Stimulated activated naive B cell treated with anti-CD40 and anti-IgM and Interleukin-4, amounts not matched to agents 10 μg/mL and 1 μg/mL and 100 μg/mL, for 72 hours (primary cell): ENCODE measurements at regions not wholly inside any gene's neighbourhood (a gene's known extent, or its start where the extent isn't known, plus 50 kb on each side); places are given as distances from the start of the nearest gene placed in this dataset.
"Not testable (repeated sequence)": the region's sequence is repeated elsewhere in the genome, so short reads cannot be mapped to it uniquely, and the experiment has no call there.

ENCODE experiments used
- ATAC-seq, 2 donors: fragments of 150-1000 bp; cut with Tn5 transposase; replicated peaks; 2 replicates each; pipeline ENCODE4 v1.10.0; 2021; ENCODE audit warnings: moderate library complexity in 1 of 2
- DNase-seq: peaks from one replicate; pipeline ENCODE4 v3.0.0; 2021
- H3K27ac Mint-ChIP-seq: one replicate; pipeline ENCODE4 v1.8.0; 2022; ENCODE audit warnings: mild to moderate bottlenecking, mixed read lengths
- H3K27me3 Mint-ChIP-seq, 2 donors: one replicate each; pipeline ENCODE4 v1.8.0; 2022; ENCODE audit warnings: mixed read lengths in 2 of 2
- H3K36me3 Mint-ChIP-seq, 2 donors: one replicate each; pipeline ENCODE4 v1.8.0; 2022; ENCODE audit warnings: mixed read lengths in 2 of 2, mild to moderate bottlenecking in 1 of 2
- H3K4me1 Mint-ChIP-seq, 2 donors: one replicate each; pipeline ENCODE4 v1.8.0; 2022; ENCODE audit warnings: mixed read lengths in 2 of 2, mild to moderate bottlenecking in 1 of 2
- H3K4me3 Mint-ChIP-seq, 2 donors: one replicate each; pipeline ENCODE4 v1.8.0; 2022; ENCODE audit warnings: mild to moderate bottlenecking in 2 of 2, mixed read lengths in 2 of 2, moderate library complexity in 1 of 2
- H3K9me3 Mint-ChIP-seq, 2 donors: one replicate each; pipeline ENCODE4 v1.8.0; 2022; ENCODE audit warnings: mixed read lengths in 2 of 2, mild to moderate bottlenecking in 1 of 2

DNA sequence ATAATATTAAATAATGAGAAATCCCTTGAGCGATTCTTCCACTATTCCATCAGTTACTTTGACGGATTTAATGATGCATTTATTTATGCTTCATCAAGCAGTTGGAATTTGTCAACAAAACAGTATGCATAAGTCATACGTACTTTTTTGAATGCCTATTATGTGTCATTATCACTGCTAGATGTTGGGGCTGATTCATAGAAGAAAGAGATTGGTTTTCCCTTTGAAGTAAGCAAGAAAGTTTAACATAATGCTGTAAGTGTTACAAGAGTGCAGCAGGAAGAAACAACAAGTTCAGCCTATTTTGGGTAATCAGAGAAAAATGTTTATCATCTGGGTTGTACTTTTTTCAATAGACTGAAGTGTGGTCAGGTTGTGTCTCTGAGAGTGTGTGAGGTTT is 121.2 kb upstream of the RANBP3L start:
- Mint-ChIP-seq H3K4me3 (no peak overlapping the region), H3K27ac (no peak overlapping the region), H3K27me3 (peaks cover 0 to 8% of the 10 kb centered on the region in 2 donors), H3K36me3 (no peaks in the 10 kb centered on the region), H3K4me1 (peaks cover 0 to 6% of the 10 kb centered on the region in 2 donors), H3K9me3 (peaks cover 0 to 8% of the 10 kb centered on the region in 2 donors)
- no peak for ATAC-seq
- no peak for DNase-seq

DNA sequence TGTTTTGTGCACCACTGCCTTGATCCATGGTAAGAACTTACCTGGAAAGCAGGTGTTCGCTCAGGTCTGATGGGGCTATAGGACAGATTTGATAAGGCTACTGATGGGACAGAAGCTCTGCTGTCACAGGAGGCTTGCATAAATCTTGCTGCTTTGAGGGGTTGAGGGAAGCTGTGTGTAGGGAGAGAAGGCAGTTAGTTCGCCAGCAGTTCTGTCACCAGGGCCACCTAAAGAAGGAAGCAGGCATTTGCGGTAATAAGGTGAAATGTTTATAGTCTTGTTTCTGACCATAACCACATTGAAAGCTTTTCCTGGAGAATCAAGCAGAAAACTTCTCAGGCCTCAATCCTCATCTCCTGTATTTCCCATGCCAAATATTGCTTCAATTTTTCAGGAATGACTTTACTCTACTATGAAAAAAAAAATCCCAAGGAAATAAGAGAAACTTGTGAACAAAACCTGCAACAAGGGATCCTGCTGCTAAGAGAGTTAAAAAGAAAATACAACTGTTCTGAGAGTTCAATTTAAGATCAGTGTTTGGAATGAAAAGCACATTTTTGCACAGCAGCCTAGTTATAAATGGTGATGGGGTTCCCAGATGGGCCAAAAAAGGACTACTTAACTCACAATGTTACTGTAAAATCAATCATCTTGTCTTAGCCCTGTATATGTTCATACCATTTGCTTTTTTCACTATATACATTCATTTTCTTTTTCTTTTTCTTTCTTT is 122.0 kb upstream of the RANBP3L start:
- DNase-seq: no peak
- no peak overlapping the region for H3K4me3 Mint-ChIP-seq
- H3K36me3 Mint-ChIP-seq: no peaks in the 10 kb centered on the region
- H3K9me3 Mint-ChIP-seq: peaks cover 0 to 8% of the 10 kb centered on the region in 2 donors
- peaks cover 0 to 8% of the 10 kb centered on the region in 2 donors for H3K27me3 Mint-ChIP-seq
- peaks cover 0 to 6% of the 10 kb centered on the region in 2 donors for H3K4me1 Mint-ChIP-seq
- ATAC-seq: no peak
- H3K27ac Mint-ChIP-seq: no peak overlapping the region

DNA sequence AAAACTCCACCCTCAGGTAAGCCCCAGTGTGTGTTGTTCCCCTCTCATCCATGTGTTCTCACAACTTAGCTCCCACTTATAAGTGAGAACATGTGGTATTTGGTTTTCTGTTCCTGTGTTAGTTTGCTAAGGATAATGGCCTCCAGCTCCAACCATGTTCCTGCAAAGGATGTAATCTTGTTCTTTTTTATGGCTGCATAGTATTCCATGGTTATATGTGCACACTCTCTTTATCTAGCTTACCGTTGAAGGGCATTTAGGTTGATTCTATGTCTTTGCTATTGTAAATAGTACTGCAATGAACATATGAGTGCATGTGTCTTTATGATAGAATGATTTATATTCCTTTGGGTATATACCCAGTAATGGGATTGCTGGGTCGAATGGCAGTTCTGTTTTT is 124.4 kb upstream of the RANBP3L start:
- not testable (repeated sequence) for H3K27ac Mint-ChIP-seq, H3K9me3 Mint-ChIP-seq, H3K36me3 Mint-ChIP-seq, H3K4me3 Mint-ChIP-seq, DNase-seq, H3K4me1 Mint-ChIP-seq, ATAC-seq
- H3K27me3 Mint-ChIP-seq: peaks cover 0 to 22% of the 10 kb centered on the region in 2 donors

DNA sequence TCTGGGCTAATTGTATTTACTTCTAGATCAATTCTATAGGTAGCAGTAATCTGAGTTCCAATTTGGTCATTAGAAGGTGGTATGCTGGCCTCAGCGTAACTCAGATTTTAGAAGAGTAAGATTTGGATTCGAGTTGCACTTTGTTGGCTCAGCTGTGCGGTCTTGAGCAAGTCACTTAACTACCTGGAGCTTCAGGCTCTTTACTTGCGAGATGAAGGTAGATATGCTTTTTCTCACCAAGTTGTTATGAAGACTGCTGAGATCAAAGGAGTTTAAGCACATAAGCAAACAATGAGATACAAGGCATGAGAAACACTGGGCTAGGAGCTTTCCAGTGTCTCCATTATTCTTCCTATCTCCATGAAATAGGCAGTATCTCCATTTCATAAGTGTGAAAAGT is 133.8 kb upstream of the RANBP3L start:
- no peaks in the 10 kb centered on the region for H3K9me3 Mint-ChIP-seq
- ATAC-seq: no peak
- peaks cover 0 to 16% of the 10 kb centered on the region in 2 donors for H3K27me3 Mint-ChIP-seq
- no peaks in the 10 kb centered on the region for H3K4me1 Mint-ChIP-seq
- peaks cover 0 to 3% of the 10 kb centered on the region in 2 donors for H3K36me3 Mint-ChIP-seq
- no peak overlapping the region for H3K27ac Mint-ChIP-seq
- DNase-seq: no peak
- no peak overlapping the region for H3K4me3 Mint-ChIP-seq

DNA sequence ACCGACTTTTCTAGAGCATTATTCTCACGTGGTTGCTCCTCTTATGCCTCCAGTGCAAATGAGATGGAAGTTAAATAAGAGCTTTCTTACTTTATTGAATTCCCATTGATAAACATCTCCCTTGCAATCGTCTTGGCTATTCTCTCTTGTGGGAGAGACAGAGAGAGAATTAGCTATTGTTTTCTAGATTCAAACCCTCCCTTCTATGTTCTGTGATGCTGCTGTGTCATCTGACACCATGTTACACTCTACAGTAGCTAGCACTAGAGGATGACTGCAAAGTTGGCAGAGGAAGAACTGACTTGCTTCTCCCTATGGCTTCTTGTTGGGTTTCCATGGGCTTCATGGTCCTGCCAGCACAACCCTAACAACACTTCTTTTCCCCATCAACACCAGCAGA is 134.6 kb upstream of the RANBP3L start:
- no peak for DNase-seq
- H3K9me3 Mint-ChIP-seq: no peaks in the 10 kb centered on the region
- no peaks in the 10 kb centered on the region for H3K36me3 Mint-ChIP-seq
- H3K27me3 Mint-ChIP-seq: peaks cover 0 to 13% of the 10 kb centered on the region in 2 donors
- no peaks in the 10 kb centered on the region for H3K4me1 Mint-ChIP-seq
- H3K4me3 Mint-ChIP-seq: no peak overlapping the region
- no peak overlapping the region for H3K27ac Mint-ChIP-seq
- ATAC-seq: no peak

DNA sequence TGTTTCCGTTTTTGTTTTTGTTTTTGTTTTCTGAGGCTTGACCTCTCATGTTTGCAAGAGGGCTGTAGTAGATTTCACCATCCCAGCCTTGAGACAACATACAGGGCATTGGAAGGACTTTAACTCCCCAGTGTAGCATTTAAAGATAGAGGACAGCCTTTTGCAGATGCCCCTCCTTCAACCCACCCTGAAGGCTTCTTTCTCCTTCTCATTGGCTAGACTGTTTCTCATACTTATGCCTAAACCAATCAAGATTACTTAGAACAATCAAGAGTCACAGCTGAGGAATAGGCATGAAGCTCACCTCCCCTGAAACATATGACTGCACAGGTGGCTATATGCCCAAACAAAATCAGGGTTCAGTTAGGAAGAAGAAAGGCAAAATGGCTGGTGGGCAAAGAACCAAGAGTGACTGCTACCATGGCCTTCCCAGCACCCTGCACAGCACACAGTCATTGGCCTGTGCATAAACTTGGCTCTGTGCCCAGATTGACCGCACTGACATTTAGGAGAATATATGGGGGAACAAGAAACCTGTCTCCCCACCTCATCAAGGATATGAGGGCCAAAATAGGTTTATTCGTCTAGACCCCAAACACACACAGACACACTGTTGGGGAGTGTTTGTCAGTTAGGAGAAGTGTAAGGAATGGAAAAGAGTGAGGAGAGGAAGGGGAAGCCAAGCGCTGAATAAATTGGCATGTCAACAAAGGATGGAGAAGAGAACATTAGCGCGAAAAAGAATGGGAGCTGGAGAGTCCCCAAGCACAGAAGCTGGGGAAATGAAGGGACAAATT is 137.3 kb upstream of the RANBP3L start:
- ATAC-seq (no peak), DNase-seq (no peak)
- no peaks in the 10 kb centered on the region for H3K36me3 Mint-ChIP-seq
- H3K27me3 Mint-ChIP-seq: peaks cover 0 to 12% of the 10 kb centered on the region in 2 donors
- no peaks in the 10 kb centered on the region for H3K4me1 Mint-ChIP-seq
- H3K27ac Mint-ChIP-seq: no peak overlapping the region
- no peaks in the 10 kb centered on the region for H3K9me3 Mint-ChIP-seq
- no peak overlapping the region for H3K4me3 Mint-ChIP-seq

DNA sequence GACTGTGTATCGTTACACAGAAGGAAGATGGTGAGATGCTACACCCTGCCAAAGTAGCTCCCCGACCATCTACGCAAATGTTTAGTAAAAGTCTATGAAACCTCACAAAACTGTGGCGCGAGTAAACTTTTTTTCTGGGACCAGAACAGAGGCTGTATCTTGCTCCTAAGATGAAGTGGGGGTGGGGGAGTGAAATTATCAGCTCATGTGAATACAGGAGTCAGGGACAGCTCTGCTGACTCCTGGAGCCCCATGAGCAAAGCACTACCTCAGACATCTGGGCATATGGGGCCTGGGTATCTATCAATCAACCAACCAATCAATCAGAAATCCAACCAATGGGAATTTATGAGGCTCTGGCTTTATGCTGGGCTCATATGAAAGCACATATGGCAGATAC is 138.6 kb upstream of the RANBP3L start:
- Mint-ChIP-seq H3K27me3 (peaks cover 0 to 18% of the 10 kb centered on the region in 2 donors), H3K27ac (no peak overlapping the region), H3K9me3 (no peaks in the 10 kb centered on the region), H3K36me3 (no peaks in the 10 kb centered on the region), H3K4me3 (no peak overlapping the region), H3K4me1 (no peaks in the 10 kb centered on the region)
- DNase-seq (no peak), ATAC-seq (no peak)

DNA sequence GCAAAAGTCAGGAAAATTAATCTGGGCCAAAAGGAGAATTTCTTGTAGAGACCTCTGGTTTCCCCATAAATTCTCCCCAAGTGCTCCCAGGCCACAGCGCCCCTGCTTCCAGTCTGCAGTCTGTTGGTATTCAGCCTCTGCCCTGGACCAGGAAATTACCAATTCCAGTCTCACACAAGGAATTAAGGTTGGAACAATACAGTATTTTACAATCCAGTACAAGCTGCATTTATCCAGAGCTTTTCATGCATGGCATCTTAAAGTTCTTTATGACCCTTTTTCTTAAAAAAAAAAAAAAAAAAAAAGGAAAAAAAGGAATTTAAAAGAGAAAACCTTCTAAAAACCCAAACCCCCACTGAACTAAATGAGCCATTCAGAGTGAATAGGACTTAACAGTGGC is 139.6 kb upstream of the RANBP3L start:
- H3K36me3 Mint-ChIP-seq: no peaks in the 10 kb centered on the region
- no peak overlapping the region for H3K4me3 Mint-ChIP-seq
- no peaks in the 10 kb centered on the region for H3K4me1 Mint-ChIP-seq
- DNase-seq: no peak
- H3K27ac Mint-ChIP-seq: no peak overlapping the region
- no peak for ATAC-seq
- H3K27me3 Mint-ChIP-seq: peaks cover 0 to 18% of the 10 kb centered on the region in 2 donors
- H3K9me3 Mint-ChIP-seq: no peaks in the 10 kb centered on the region

DNA sequence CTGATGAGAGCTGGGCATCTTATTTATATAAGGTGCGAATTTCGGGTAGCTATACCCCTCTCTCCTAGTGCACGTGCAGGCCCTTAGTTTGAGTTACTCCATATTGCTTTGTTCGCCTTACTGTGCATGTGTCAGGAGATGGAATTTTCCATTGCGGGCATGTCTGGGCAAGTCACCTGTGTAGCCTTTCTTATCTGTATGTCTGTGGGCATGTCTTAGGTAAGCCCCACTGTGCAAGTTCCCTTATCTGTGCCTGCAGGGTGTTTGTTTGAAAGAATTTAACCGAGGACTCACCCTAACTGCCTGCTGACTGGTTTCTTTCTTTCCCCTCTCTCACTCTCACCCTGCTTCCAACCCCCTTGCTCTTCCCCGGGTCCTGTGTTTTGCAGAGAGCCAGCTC is 140.7 kb upstream of the RANBP3L start:
- Mint-ChIP-seq H3K4me3 (no peak overlapping the region), H3K4me1 (no peaks in the 10 kb centered on the region), H3K27ac (no peak overlapping the region), H3K27me3 (peaks cover 0 to 18% of the 10 kb centered on the region in 2 donors), H3K9me3 (no peaks in the 10 kb centered on the region), H3K36me3 (no peaks in the 10 kb centered on the region)
- no peak for ATAC-seq
- no peak for DNase-seq

DNA sequence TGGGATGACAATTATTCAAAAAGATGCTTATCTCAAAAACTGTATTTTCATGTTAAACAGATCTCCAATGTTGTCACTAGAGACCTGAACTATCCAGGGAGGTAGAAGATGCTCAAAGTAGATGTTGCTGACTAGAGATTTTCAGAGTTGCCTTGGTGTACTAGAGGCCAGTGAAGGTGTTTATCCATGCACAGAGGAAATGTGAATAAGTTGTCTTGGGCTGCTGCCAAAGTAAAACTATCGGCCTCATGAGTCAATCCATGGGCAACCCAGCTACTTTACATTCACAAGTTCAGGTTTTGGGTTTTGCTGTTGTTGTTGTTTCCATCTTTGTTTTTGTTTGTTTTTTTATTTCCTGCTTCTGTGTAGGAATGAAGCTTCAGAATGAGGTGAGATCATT is 141.1 kb upstream of the RANBP3L start:
- H3K27me3 Mint-ChIP-seq: peaks cover 0 to 18% of the 10 kb centered on the region in 2 donors
- no peaks in the 10 kb centered on the region for H3K36me3 Mint-ChIP-seq
- no peaks in the 10 kb centered on the region for H3K4me1 Mint-ChIP-seq
- ATAC-seq (no peak), DNase-seq (no peak)
- H3K9me3 Mint-ChIP-seq: no peaks in the 10 kb centered on the region
- no peak overlapping the region for H3K27ac Mint-ChIP-seq
- H3K4me3 Mint-ChIP-seq: no peak overlapping the region

DNA sequence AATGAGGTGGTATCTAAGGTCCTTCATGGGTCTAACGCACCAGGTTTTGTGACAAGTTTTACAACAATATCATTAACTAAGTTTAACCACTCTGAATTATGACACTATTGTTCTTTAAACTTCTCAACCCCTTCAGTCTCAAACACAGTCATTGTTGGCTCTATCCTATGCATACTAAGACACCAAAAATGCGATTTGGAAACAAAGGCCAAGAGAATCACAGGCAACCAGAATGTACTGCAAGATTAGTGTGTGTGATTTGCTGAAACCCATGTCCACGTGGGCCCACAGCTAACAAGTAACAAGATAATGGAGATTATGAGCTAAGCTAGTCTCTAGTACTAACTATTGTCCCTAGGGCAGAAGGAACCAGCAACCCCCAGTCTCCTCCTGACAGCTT is 142.2 kb upstream of the RANBP3L start:
- no peaks in the 10 kb centered on the region for H3K4me1 Mint-ChIP-seq
- DNase-seq (no peak), ATAC-seq (no peak)
- H3K27ac Mint-ChIP-seq: no peak overlapping the region
- no peaks in the 10 kb centered on the region for H3K9me3 Mint-ChIP-seq
- H3K36me3 Mint-ChIP-seq: no peaks in the 10 kb centered on the region
- H3K4me3 Mint-ChIP-seq: no peak overlapping the region
- peaks cover 0 to 18% of the 10 kb centered on the region in 2 donors for H3K27me3 Mint-ChIP-seq

DNA sequence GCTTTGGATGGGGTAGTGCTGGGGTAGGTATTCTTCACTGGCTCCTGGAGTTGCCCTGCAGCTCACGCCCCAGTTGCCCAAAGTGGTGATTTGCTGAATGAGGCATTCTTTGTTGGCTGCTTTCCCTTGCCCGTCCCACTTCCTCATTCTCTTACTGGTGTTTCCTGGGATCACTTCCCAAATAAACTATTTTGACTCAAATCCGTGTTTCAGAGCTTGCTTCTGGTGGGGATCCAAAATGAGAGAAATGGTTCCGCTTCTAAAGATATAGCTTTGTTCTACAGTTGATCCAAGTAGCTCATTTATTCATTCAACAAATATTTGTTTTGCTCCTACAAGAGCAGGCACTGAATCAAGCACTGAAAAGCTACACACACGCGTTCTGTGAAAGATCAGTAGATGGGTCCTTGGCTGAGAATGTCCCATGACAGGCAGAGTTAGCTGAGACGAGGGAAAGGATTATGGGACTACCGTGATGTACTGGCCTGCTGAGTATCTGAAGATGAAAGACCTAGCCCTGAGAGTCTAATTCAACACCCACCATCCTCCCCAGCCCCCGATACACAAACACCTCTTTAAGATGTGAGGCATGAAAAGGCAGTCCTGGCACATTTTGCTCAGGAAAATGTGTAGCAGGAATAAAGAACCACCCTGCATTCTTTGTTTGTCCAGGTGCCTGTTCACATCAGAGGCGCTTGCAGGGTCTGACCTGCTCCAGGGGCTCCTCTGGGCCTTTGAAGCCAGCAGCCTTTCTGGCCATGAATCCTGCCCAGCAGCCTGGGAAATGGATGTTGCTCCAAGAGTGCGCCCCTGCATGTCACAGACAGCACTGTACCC is 143.1 kb upstream of the RANBP3L start:
- Mint-ChIP-seq H3K4me1 (no peaks in the 10 kb centered on the region), H3K4me3 (no peak overlapping the region), H3K36me3 (no peaks in the 10 kb centered on the region), H3K27me3 (peaks cover 0 to 18% of the 10 kb centered on the region in 2 donors), H3K27ac (no peak overlapping the region), H3K9me3 (no peaks in the 10 kb centered on the region)
- DNase-seq: no peak
- no peak for ATAC-seq

DNA sequence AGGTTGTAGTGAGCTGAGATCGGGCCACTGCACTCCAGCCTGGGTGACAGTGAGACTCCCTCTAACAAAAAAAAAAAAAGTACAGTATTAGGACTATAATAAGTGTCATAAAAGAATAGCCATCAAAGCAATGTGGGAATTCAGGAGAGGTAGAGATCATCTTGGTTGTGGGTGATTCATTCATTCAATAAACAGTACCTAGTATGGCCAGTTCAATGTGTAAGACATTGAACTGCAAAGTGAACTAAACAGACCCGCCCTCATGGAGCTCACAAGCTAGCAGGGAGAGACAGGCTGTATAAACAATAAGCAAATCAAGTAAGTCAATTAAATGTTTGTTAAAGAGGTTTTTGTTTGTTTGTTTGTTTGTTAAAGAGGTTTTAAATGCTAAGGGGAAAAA is 146.1 kb upstream of the RANBP3L start:
- no peaks in the 10 kb centered on the region for H3K9me3 Mint-ChIP-seq
- H3K36me3 Mint-ChIP-seq: no peaks in the 10 kb centered on the region
- no peak overlapping the region for H3K4me3 Mint-ChIP-seq
- H3K27ac Mint-ChIP-seq: no peak overlapping the region
- peaks cover 0 to 11% of the 10 kb centered on the region in 2 donors for H3K27me3 Mint-ChIP-seq
- no peak for ATAC-seq
- no peaks in the 10 kb centered on the region for H3K4me1 Mint-ChIP-seq
- DNase-seq: no peak

DNA sequence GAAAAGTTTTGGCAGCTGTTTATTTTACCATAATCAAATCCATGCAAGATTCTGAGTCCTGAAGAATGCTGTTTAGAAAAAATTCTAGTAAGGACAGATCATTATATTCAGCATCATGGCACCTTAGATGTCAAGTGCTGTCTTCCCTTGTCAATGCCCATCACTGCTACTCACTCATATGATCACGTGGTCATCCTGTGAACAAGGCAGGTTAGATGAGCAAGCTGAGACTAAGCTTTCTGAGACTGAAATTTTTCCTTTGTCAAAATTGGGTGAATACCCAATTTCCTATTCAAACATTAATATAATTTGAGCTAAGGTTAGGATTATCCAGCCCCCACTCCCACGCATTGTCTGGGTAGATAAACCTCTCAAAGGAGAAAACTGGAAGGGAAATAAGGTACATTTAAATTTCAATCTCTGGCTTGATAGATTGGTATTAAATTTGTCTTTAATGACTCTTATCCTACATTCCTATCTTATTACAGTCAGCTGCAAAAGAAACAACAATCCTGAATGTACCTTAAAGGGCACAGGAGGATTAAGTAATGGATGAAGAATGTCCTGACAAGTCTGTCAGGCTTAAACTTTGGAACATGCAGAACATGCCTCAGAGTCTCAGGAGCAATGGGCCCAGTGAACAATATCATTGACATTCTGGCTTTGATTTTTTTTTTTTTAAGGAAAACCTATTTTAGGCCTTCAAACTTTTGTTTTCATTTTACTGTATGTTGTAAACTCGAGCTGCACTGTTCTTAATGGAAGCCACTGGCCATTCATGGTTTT is 148.7 kb upstream of the RANBP3L start:
- no peak for ATAC-seq
- no peaks in the 10 kb centered on the region for H3K27me3 Mint-ChIP-seq
- no peak for DNase-seq
- H3K27ac Mint-ChIP-seq: no peak overlapping the region
- no peaks in the 10 kb centered on the region for H3K36me3 Mint-ChIP-seq
- H3K9me3 Mint-ChIP-seq: no peaks in the 10 kb centered on the region
- no peak overlapping the region for H3K4me3 Mint-ChIP-seq
- H3K4me1 Mint-ChIP-seq: no peaks in the 10 kb centered on the region
